ENCODE measurements at regions not wholly inside any gene's neighbourhood (a gene's known extent, or its start where the extent isn't known, plus 50 kb on each side); places are given as distances from the start of the nearest gene placed in this dataset.

DNA sequence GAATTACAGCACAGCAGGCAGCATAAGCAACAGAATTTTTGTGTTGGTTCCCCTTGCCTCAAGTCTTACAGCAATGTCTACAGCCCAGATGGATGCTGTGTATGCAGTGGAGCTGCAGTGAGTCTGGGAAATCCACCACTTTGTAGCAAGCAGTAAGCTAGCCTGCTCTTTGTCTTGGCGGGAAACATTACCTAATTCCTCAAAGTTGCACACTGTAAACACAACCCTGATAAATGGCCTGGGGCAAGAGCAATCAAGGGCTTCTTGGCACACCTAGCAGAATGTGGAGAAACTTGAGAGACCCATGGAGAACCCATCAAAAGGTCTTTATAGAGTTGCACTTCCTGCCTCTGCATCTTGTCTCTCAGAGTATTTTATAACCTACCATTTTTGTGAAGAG is 102.0 kb upstream of the FOXP2 start:
- TF ChIP-seq POLR2AphosphoS5 (IDR thresholded peaks at IDR 0.05) (no peak), POLR2A (IDR thresholded peaks at IDR 0.05) (no peak)
- TF ChIP-seq, protein P1, sequence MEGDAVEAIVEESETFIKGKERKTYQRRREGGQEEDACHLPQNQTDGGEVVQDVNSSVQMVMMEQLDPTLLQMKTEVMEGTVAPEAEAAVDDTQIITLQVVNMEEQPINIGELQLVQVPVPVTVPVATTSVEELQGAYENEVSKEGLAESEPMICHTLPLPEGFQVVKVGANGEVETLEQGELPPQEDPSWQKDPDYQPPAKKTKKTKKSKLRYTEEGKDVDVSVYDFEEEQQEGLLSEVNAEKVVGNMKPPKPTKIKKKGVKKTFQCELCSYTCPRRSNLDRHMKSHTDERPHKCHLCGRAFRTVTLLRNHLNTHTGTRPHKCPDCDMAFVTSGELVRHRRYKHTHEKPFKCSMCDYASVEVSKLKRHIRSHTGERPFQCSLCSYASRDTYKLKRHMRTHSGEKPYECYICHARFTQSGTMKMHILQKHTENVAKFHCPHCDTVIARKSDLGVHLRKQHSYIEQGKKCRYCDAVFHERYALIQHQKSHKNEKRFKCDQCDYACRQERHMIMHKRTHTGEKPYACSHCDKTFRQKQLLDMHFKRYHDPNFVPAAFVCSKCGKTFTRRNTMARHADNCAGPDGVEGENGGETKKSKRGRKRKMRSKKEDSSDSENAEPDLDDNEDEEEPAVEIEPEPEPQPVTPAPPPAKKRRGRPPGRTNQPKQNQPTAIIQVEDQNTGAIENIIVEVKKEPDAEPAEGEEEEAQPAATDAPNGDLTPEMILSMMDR (IDR thresholded peaks at IDR 0.05), result no peak
